Liver (tissue), 8 donors: ENCODE measurements at regions not wholly inside any gene's neighbourhood (a gene's known extent, or its start where the extent isn't known, plus 50 kb on each side); places are given as distances from the start of the nearest gene placed in this dataset.

Experiments
- DNase-seq: peaks from one replicate; pipeline ENCODE4 v3.0.0-alpha.2; 2017; ENCODE audit warnings: low spot score
- H3K27ac ChIP-seq, 2 donors: one replicate each; pipeline ENCODE4 v1.7.0; 2013; ENCODE audit warnings: inconsistent platforms in 2 of 2, low read length in 2 of 2, control low read depth in 1 of 2, low read depth in 1 of 2, mild to moderate bottlenecking in 1 of 2
- H3K27me3 ChIP-seq, 4 donors: one replicate each; pipeline versions ENCODE4 v1.6.1 to v1.7.0; 2013; ENCODE audit warnings: low read length in 3 of 4, inconsistent platforms in 1 of 4, mild to moderate bottlenecking in 1 of 4, moderate library complexity in 1 of 4; ENCODE audit not compliant: control insufficient read depth in 4 of 4, insufficient read depth in 4 of 4
- H3K36me3 ChIP-seq, 4 donors: one replicate each; pipeline versions ENCODE4 v1.6.1 to v1.7.0; 2013; ENCODE audit warnings: low read length in 3 of 4, mild to moderate bottlenecking in 3 of 4, low read depth in 1 of 4, moderate library complexity in 1 of 4; ENCODE audit not compliant: control insufficient read depth in 4 of 4, insufficient read depth in 3 of 4
- H3K4me1 ChIP-seq, 4 donors: one replicate each; pipeline versions ENCODE4 v1.6.1 to v1.7.0; 2013; ENCODE audit warnings: low read length in 3 of 4, mild to moderate bottlenecking in 3 of 4, moderate library complexity in 1 of 4; ENCODE audit not compliant: control insufficient read depth in 4 of 4, insufficient read depth in 4 of 4
- H3K4me3 ChIP-seq, 3 donors: one replicate each; pipeline versions ENCODE4 v1.6.1 to v1.7.0; 2013; ENCODE audit warnings: low read length in 3 of 3, control low read depth in 1 of 3, low read depth in 1 of 3, mild to moderate bottlenecking in 1 of 3
- H3K9ac ChIP-seq, 2 donors: one replicate each; pipeline ENCODE4 v1.7.0; 2013; ENCODE audit warnings: low read length in 2 of 2, mild to moderate bottlenecking in 2 of 2, moderate library complexity in 2 of 2, control low read depth in 1 of 2, low read depth in 1 of 2
- H3K9me3 ChIP-seq, 4 donors: one replicate each; pipeline versions ENCODE4 v1.6.1 to v1.7.0; 2013; ENCODE audit warnings: low read length in 3 of 4; ENCODE audit not compliant: control insufficient read depth in 4 of 4
- ATF3 ChIP-seq: IDR thresholded peaks from 2 replicates; pipeline ENCODE4 v1.6.1; 2016; ENCODE audit warnings: antibody characterized with exemption
- CTCF ChIP-seq: fragments of 150-350 bp; IDR thresholded peaks from 2 replicates; pipeline ENCODE4 v1.5.1; 2017; ENCODE audit warnings: improper control_type of control experiment, low read depth, low read length; ENCODE audit not compliant: missing input control
- EGR1 ChIP-seq, 2 donors: IDR thresholded peaks; 2 replicates each; pipeline ENCODE4 v1.6.1; 2016 to 2018; ENCODE audit warnings: antibody characterized with exemption in 2 of 2, low read depth in 2 of 2
- FOXA1 ChIP-seq: IDR thresholded peaks from 2 replicates; pipeline ENCODE4 v1.6.1; 2016; ENCODE audit warnings: antibody characterized with exemption
- FOXA2 ChIP-seq: IDR thresholded peaks from 2 replicates; pipeline ENCODE4 v1.6.1; 2016; ENCODE audit warnings: antibody characterized with exemption
- GABPA ChIP-seq, 2 donors: IDR thresholded peaks in 1 of 2; conservative IDR thresholded peaks in 1 of 2; 2 replicates each; pipeline ENCODE4 v1.6.1; 2016; ENCODE audit warnings: antibody characterized with exemption in 2 of 2, mild to moderate bottlenecking in 1 of 2, moderate library complexity in 1 of 2
- HNF4A ChIP-seq, 2 donors: conservative IDR thresholded peaks; 2 replicates each; pipeline ENCODE4 v1.6.1; 2016; ENCODE audit warnings: antibody characterized with exemption in 2 of 2, mild to moderate bottlenecking in 2 of 2
- HNF4G ChIP-seq: IDR thresholded peaks from 2 replicates; pipeline ENCODE4 v1.6.1; 2016; ENCODE audit warnings: antibody characterized with exemption
- JUND ChIP-seq, 2 donors: IDR thresholded peaks; 2 replicates each; pipeline ENCODE4 v1.6.1; 2016; ENCODE audit warnings: antibody characterized with exemption in 2 of 2
- MAX ChIP-seq: IDR thresholded peaks from 2 replicates; pipeline ENCODE4 v1.6.1; 2016; ENCODE audit warnings: antibody characterized with exemption
- NR2F2 ChIP-seq: IDR thresholded peaks from 2 replicates; pipeline ENCODE4 v1.6.1; 2016; ENCODE audit warnings: antibody characterized with exemption
- RAD21 ChIP-seq, 2 donors: IDR thresholded peaks; 2 replicates each; pipeline ENCODE4 v1.6.1; 2016; ENCODE audit warnings: antibody characterized with exemption in 2 of 2, mild to moderate bottlenecking in 2 of 2
- REST ChIP-seq: IDR thresholded peaks from 2 replicates; pipeline ENCODE4 v1.6.1; 2016; ENCODE audit warnings: antibody characterized with exemption, mild to moderate bottlenecking
- RXRA ChIP-seq, 2 donors: IDR thresholded peaks; 2 replicates each; pipeline ENCODE4 v1.6.1; 2017 to 2018; ENCODE audit warnings: antibody characterized with exemption in 2 of 2, mild to moderate bottlenecking in 1 of 2
- SP1 ChIP-seq: IDR thresholded peaks from 2 replicates; pipeline ENCODE4 v1.6.1; 2018; ENCODE audit warnings: antibody characterized with exemption, mild to moderate bottlenecking
- TAF1 ChIP-seq: conservative IDR thresholded peaks from 2 replicates; pipeline ENCODE4 v1.6.1; 2016; ENCODE audit warnings: antibody characterized with exemption, mild to moderate bottlenecking
- YY1 ChIP-seq: IDR thresholded peaks from 2 replicates; pipeline ENCODE4 v1.6.1; 2016; ENCODE audit warnings: antibody characterized with exemption, mild to moderate bottlenecking
- ZBTB33 ChIP-seq: IDR thresholded peaks from 2 replicates; pipeline ENCODE4 v1.6.1; 2016; ENCODE audit warnings: antibody characterized with exemption
- WGBS: extraction: QIAGEN DNeasy Blood & Tissue Kit; methylation state at CpG from one replicate; pipeline ENCODE4 v1.1.7; 2013; 5-methylcytosine and 5-hydroxymethylcytosine counted together
- donor health status: healthy.
- donor health status: healthy.
- donor health status: healthy.
- donor health status: healthy.
- donor health status: healthy.

- Histone ChIP-seq H3K4me3 (no peak overlapping the region), H3K9me3 (no peaks in the 10 kb centered on the region), H3K27me3 (no peaks in the 10 kb centered on the region), H3K36me3 (no peaks in the 10 kb centered on the region), H3K9ac (no peak overlapping the region), H3K4me1 (peaks cover 3 to 11% (median 8%) of the 10 kb centered on the region in 4 donors), H3K27ac (no peak overlapping the region)
- 91% methylated on average over 22 of the region's 22 CpGs for WGBS
- DNase-seq, result no peak
- TF ChIP-seq RAD21 (IDR thresholded peaks at IDR 0.05), result no peak
- TF ChIP-seq GABPA (IDR thresholded peaks at IDR 0.05 in 1 of 2, conservative IDR thresholded peaks at IDR 0.05 in 1 of 2), result no peak
- no peak for TF ChIP-seq MAX
- TF ChIP-seq TAF1, result no peak
- TF ChIP-seq ATF3, result no peak
- TF ChIP-seq HNF4A (conservative IDR thresholded peaks at IDR 0.05), result no peak
- TF ChIP-seq JUND (IDR thresholded peaks at IDR 0.05), result no peak
- TF ChIP-seq YY1, result no peak
- no peak for TF ChIP-seq NR2F2
- TF ChIP-seq REST, result no peak
- no peak for TF ChIP-seq RXRA (IDR thresholded peaks at IDR 0.05)
Measured at GRCh38 chr2:241929551-241930490, 60.3 kb downstream of the RTP5 start.

GRCh38 chr2:241931084-241931975 is 61.8 kb downstream of the RTP5 start:
- Histone ChIP-seq H3K4me3 (no peak overlapping the region), H3K4me1 (peaks cover 3 to 11% (median 8%) of the 10 kb centered on the region in 4 donors), H3K36me3 (no peaks in the 10 kb centered on the region), H3K27ac (no peak overlapping the region), H3K27me3 (no peaks in the 10 kb centered on the region), H3K9ac (no peak overlapping the region), H3K9me3 (no peaks in the 10 kb centered on the region)
- 97% methylated on average over 30 of the region's 30 CpGs for WGBS
- no peak for DNase-seq
- TF ChIP-seq ATF3 (no peak), RAD21 (IDR thresholded peaks at IDR 0.05) (no peak), JUND (IDR thresholded peaks at IDR 0.05) (no peak), EGR1 (IDR thresholded peaks at IDR 0.05; ENCODE audit: low read depth in 2 of 2) (no peak), TAF1 (no peak), CTCF (no peak), FOXA1 (no peak), ZBTB33 (no peak), FOXA2 (no peak), HNF4G (no peak), SP1 (no peak), GABPA (IDR thresholded peaks at IDR 0.05 in 1 of 2, conservative IDR thresholded peaks at IDR 0.05 in 1 of 2) (no peak), RXRA (IDR thresholded peaks at IDR 0.05) (no peak), MAX (no peak), NR2F2 (no peak)
